ENCODE measurements at regions not wholly inside any gene's neighbourhood (a gene's known extent, or its start where the extent isn't known, plus 50 kb on each side); places are given as distances from the start of the nearest gene placed in this dataset.
A peak's percentile ranks its signal among the peaks of the same experiment; 100 is the strongest.

DNA sequence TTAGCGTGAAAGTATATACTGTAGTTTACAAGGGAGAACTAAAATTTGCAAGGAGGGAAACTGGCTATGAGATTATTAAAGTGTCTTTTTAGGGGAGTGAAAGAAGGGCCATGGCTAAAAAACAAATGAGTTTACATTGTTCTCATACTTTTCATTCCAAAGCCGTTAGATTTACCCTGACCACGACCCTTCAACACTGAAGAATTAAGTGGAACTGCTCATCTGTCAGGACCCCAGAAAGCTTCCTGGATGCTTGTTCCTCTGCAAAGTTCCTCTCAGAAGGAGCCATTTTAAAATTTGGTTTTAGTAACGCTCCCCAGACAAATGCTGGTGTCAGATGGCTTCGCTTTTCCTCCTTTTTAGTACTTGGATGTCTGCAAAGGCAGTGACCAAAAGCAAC lies 82.7 kb upstream of the ZBTB18 start:
- Histone ChIP-seq H3K4me3 (no peak overlapping the region), H3K4me1 (peaks cover 5% of the 10 kb centered on the region; the same call in 1 of the 3 replicates), H3K4me2 (no peak overlapping the region), H3K9me3 (no peaks in the 10 kb centered on the region), H3K27ac (no peak overlapping the region)
- FAIRE-seq (no peak), DNase-seq (ENCODE audit: low read depth in 1 of 2, low spot score in 1 of 2) (no peak), ATAC-seq (no peak)
- TF ChIP-seq EHF (CRISPR knock-in tag; IDR thresholded peaks at IDR 0.05), result no peak
- TF ChIP-seq, protein P1, sequence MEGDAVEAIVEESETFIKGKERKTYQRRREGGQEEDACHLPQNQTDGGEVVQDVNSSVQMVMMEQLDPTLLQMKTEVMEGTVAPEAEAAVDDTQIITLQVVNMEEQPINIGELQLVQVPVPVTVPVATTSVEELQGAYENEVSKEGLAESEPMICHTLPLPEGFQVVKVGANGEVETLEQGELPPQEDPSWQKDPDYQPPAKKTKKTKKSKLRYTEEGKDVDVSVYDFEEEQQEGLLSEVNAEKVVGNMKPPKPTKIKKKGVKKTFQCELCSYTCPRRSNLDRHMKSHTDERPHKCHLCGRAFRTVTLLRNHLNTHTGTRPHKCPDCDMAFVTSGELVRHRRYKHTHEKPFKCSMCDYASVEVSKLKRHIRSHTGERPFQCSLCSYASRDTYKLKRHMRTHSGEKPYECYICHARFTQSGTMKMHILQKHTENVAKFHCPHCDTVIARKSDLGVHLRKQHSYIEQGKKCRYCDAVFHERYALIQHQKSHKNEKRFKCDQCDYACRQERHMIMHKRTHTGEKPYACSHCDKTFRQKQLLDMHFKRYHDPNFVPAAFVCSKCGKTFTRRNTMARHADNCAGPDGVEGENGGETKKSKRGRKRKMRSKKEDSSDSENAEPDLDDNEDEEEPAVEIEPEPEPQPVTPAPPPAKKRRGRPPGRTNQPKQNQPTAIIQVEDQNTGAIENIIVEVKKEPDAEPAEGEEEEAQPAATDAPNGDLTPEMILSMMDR (IDR thresholded peaks at IDR 0.05), result no peak
- no peak for TF ChIP-seq PHF8 (IDR thresholded peaks at IDR 0.05; ENCODE audit: borderline replicate concordance, low read depth)
- TF ChIP-seq MAFK (IDR thresholded peaks at IDR 0.05; ENCODE audit: partially characterized antibody), result no peak
- no peak for TF ChIP-seq JUN (IDR thresholded peaks at IDR 0.05)
- no peak for TF ChIP-seq FOXS1 (CRISPR knock-in tag; IDR thresholded peaks at IDR 0.05)
- TF ChIP-seq, protein P2, sequence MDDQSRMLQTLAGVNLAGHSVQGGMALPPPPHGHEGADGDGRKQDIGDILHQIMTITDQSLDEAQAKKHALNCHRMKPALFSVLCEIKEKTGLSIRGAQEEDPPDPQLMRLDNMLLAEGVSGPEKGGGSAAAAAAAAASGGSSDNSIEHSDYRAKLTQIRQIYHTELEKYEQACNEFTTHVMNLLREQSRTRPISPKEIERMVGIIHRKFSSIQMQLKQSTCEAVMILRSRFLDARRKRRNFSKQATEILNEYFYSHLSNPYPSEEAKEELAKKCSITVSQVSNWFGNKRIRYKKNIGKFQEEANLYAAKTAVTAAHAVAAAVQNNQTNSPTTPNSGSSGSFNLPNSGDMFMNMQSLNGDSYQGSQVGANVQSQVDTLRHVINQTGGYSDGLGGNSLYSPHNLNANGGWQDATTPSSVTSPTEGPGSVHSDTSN (IDR thresholded peaks at IDR 0.05), result no peak
- no peak for TF ChIP-seq RNF2 (IDR thresholded peaks at IDR 0.05; ENCODE audit: borderline replicate concordance, low read depth)
- CTCF ChIA-PET, result interaction anchor here (1.0 kb wide), 1 partner anchor 12 kb away, joined by 3 read pairs; no protein-coding TSS in a partner anchor
- WGBS (ENCODE audit: missing lambda C conversion rate), result 47% methylated on average over 5 of the region's 5 CpGs
- POLR2A ChIA-PET, result no interaction called here

DNA sequence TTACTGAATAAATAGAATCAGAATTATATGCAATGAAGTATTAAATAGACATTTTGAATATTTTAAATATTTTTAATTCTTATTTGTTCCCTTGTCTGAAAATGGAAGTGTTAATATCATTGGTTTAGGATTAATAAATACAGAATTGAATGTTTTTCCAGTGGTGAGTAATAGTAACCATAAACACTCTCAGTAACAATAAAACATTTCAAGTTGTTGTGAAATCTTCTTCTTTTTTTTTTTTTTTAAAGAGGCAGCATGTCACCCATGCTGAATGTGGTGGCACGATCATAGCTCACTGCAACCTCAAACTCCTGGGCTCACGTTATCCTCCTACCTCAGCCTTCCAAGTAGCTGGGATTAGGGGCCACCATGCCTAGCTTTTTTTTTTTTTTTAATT lies 86.2 kb upstream of the ZBTB18 start:
- CTCF ChIA-PET, result interaction anchor here (0.6 to 1.5 kb wide), 2 partner anchors 308 to 391 kb away, joined by 3 to 4 read pairs; no protein-coding TSS in a partner anchor
- DNase-seq (ENCODE audit: low read depth in 1 of 2, low spot score in 1 of 2), result no peak

DNA sequence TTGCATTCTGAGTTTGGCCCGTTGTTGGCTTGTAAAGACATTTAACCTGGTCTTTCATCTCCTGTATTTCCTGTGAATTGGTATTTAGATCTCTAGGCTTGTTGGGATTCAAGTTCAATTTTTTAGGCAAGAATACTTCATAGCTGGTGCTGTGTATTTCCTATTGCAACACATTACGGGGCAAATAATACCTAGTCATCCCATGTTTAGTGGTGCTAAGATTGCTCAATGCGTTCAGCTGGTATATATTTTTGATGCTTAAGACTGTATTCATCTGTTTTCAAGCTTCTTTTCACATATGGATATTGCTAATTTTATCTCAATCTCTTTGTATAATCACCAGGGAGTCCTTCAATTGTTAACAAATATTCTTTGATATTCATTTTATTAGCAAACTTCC lies 87.5 kb upstream of the ZBTB18 start:
- no peak for ATAC-seq
- WGBS (ENCODE audit: missing lambda C conversion rate), result 73% methylated on average over 3 of the region's 3 CpGs
- Histone ChIP-seq H3K27ac (no peak overlapping the region), H3K9me3 (no peaks in the 10 kb centered on the region), H3K4me3 (no peak overlapping the region), H3K4me2 (no peak overlapping the region), H3K4me1 (peaks cover 5% of the 10 kb centered on the region; the same call in 1 of the 3 replicates)
- TF ChIP-seq KDM1A (IDR thresholded peaks at IDR 0.05; ENCODE audit: low read depth) (no peak), CEBPB (IDR thresholded peaks at IDR 0.05) (0 out of 4 replicates have a peak, but pooled peaks of 1 of the 2 experiments have one; percentile 9)
- POLR2A ChIA-PET, result no interaction called here
- FAIRE-seq, result no peak
- CTCF ChIA-PET, result no interaction called here
- no peak for DNase-seq (ENCODE audit: low read depth in 1 of 2, low spot score in 1 of 2)

More for the DNA sequence above, 86.2 kb upstream of the ZBTB18 start:
- Histone ChIP-seq H3K4me1 (peaks cover 5% of the 10 kb centered on the region; the same call in 1 of the 3 replicates), H3K4me2 (no peak overlapping the region), H3K4me3 (no peak overlapping the region), H3K27ac (no peak overlapping the region), H3K9me3 (no peaks in the 10 kb centered on the region)
- no peak for TF ChIP-seq CHD2 (IDR thresholded peaks at IDR 0.05; ENCODE audit: low read length, partially characterized antibody)
- TF ChIP-seq SREBF2 (IDR thresholded peaks at IDR 0.05), result no peak
- peak in 1 of 2 experiments; percentile 25; a peak in 1 of 4 replicates for TF ChIP-seq CEBPB (IDR thresholded peaks at IDR 0.05)
- TF ChIP-seq, protein P3, sequence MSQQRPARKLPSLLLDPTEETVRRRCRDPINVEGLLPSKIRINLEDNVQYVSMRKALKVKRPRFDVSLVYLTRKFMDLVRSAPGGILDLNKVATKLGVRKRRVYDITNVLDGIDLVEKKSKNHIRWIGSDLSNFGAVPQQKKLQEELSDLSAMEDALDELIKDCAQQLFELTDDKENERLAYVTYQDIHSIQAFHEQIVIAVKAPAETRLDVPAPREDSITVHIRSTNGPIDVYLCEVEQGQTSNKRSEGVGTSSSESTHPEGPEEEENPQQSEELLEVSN (IDR thresholded peaks at IDR 0.05; ENCODE audit: borderline replicate concordance, low read depth), result no peak
- POLR2A ChIA-PET, result no interaction called here
- no peak for FAIRE-seq
- no peak for ATAC-seq
- 94% methylated on average over 2 of the region's 2 CpGs for WGBS (ENCODE audit: missing lambda C conversion rate)

DNA sequence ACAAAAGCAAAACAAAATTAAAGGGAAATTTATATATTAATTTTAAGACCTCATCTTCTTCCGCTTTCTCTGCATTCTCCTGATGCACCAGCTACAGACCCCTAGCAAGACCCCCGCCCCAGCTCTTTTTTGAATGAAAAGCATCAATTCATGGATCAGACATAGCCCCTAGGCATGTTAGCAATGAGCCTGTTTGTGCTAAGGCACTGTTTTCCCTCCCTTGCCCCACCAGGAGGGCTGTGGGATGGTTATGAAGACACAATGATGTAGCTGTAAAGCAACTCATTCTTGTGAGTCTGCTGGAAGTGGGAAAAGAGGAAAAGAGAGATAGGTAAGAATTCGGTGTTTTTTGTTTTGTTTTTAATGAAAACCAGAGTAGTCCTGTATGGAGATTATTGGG lies 88.5 kb upstream of the ZBTB18 start:
- H3K4me2 ChIP-seq, result no peak overlapping the region
- ChIA-PET CTCF (no interaction called here), POLR2A (no interaction called here)
- WGBS (ENCODE audit: missing lambda C conversion rate), result 70% methylated on average over 3 of the region's 3 CpGs
- H3K9me3 ChIP-seq, result no peaks in the 10 kb centered on the region
- no peak overlapping the region for H3K27ac ChIP-seq
- FAIRE-seq (no peak), ATAC-seq (no peak), DNase-seq (ENCODE audit: low read depth in 1 of 2, low spot score in 1 of 2) (no peak)
- no peak overlapping the region for H3K4me3 ChIP-seq
- no peaks in the 10 kb centered on the region for H3K4me1 ChIP-seq
- TF ChIP-seq, protein P2 (IDR thresholded peaks at IDR 0.05), result no peak
- no peak for TF ChIP-seq ZNF302 (CRISPR knock-in tag; IDR thresholded peaks at IDR 0.05)
- no peak for TF ChIP-seq HEYL (CRISPR knock-in tag; IDR thresholded peaks at IDR 0.05)
- TF ChIP-seq MAZ (IDR thresholded peaks at IDR 0.05; ENCODE audit: borderline replicate concordance, low read depth, low read length), result no peak
- TF ChIP-seq POLR2AphosphoS2 (conservative IDR thresholded peaks at IDR 0.05; ENCODE audit: low read length), result no peak
- no peak for TF ChIP-seq TP53 (CRISPR knock-in tag; IDR thresholded peaks at IDR 0.05)
- TF ChIP-seq MYC (IDR thresholded peaks at IDR 0.05; ENCODE audit: borderline replicate concordance, low read length), result no peak
- no peak for TF ChIP-seq ZFP36 (IDR thresholded peaks at IDR 0.05; ENCODE audit: borderline replicate concordance, partially characterized antibody)
